Inflammatory macrophage (primary cell): ENCODE measurements at regions not wholly inside any gene's neighbourhood (a gene's known extent, or its start where the extent isn't known, plus 50 kb on each side); places are given as distances from the start of the nearest gene placed in this dataset.
"Not testable (repeated sequence)": the region's sequence is repeated elsewhere in the genome, so short reads cannot be mapped to it uniquely, and the experiment has no call there.

ENCODE experiments used
- DNase-seq, 2 donors: peaks; one replicate each; pipeline ENCODE4 v3.0.0-alpha.2; 2020 to 2022

DNA sequence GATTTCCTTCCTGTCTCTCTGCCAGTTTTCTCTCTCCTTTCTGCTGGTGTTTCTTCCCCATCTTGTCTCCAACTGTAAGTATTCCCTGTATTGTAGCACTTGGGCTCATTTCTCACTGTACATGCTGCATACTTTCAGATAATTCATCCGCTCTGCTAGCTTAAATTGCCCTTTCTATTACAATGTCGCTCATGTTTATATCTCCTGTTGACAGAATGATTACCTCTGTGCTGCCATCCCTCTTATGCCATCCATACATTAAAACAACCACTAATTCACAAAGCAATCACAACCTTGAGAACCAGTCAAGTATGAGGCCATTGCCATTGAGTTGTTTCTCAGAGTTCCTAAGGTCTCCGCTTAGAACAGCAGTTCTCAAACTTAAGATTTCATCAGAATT lies 107.5 kb upstream of the SOX2 start:
- no peak for DNase-seq

- no peak for DNase-seq
Observed at GRCh38 chr3:181596126-181596525, 115.6 kb upstream of the SOX2 start.

DNA sequence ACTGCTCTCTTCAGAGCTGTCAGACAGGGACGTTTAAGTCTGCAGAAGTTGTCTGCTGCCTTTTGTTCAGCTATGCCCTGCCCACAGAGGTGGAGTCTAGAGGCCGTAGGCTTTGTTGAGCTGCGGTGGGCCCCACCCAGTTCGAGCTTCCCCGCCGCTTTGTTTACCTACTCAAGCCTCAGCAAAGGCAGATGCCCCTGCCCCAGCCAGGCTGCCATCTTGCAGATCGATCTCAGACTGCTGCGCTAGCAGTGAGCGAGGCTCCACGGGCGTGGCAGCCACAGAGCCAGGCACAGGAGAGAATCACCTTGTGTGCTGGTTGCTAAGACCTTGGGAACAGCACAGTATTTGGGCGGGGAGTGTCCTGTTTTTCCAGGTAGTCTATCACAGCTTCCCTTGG lies 120.8 kb upstream of the SOX2 start:
- DNase-seq, result not testable (repeated sequence)

DNA sequence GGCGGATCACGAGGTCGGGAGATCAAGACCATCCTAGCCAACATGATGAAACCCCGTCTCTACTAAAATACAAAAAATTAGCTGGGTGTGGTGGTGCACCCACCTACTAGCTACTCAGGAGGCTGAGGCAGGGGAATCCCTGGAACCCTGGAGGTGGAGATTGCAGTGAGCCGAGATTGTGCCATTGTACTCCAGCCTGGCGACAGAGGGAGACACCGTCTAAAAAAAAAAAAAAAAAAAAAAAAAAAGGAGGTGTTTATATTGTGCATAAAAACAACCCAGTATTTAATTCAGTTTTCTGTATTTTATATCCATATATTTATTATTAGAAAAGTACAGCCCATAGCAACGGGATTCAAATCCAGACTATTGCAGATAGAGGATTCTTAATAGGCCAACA lies 129.1 kb upstream of the SOX2 start:
- no peak for DNase-seq

GRCh38 chr3:181581656-181582055 lies 130.1 kb upstream of the SOX2 start:
- DNase-seq, result no peak

DNA sequence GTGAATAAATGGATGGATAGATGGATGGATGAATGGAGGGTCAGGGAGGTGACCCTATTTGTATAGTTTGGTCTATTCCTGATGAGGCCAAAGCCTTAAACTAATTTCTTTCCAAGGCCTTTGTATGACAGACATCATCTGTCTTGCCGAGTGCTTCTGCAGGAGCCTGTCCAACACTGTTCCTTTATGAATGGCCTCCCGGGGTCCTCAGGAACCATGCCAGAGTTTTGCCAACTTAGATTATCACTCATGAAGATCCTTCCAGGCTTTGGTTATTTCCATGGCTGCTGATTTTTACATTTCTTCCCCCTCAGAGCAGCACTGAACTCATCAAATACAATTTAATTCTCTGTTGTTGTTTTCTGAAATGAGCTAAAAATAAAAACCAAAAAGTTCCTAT lies 133.0 kb upstream of the SOX2 start:
- DNase-seq, result no peak

GRCh38 chr3:181572432-181572831 lies 139.3 kb upstream of the SOX2 start:
- no peak for DNase-seq

DNA sequence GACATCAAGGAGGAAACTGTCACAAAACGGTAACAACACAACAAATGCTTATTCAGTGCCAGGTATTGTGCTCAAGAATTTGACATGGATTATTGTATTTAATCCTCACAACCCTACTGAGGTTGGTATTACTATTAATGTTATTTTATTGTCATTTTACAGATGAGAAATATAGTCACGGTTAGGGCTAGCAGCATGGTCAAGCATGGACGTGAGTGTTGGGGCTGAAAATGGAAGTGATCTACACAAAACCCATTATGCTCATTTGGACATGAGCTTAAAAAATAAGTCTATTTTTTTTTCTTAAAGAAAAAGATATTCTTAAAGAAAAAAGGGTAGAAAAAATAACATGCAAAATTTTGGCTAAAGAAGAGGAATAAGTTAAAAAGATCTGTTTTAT lies 141.3 kb upstream of the SOX2 start:
- DNase-seq, result no peak

DNA sequence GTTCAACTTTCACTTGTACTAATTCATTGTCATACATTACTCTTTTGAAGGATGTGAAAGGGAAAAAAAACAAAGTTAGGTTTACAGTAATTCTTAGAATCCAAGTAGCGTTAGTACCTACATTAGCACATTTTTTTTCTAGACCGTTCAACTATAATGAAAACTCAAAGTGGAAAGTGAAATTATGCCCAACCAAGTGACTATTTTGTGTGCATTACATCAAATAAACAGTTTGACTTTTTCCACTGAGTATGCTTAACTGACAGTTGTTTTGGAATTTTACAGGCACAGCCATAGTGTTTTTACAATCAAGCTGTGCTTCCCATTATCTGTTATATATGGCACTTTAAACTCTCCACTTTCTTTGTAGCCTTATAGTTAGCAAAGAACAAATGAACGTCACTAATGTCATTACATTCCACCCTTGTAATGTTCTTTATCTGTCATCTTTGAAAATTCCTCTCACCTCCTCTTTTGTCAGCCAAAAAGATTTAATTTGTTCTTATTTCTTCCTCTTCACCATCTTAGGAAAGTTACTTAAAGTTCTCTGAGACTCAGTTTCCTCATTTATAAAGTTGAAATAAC lies 142.3 kb upstream of the SOX2 start:
- no peak for DNase-seq

- DNase-seq, result no peak
Observed at GRCh38 chr3:181568693-181569092, 143.0 kb upstream of the SOX2 start.

GRCh38 chr3:181568248-181568647 lies 143.5 kb upstream of the SOX2 start:
- no peak for DNase-seq

DNA sequence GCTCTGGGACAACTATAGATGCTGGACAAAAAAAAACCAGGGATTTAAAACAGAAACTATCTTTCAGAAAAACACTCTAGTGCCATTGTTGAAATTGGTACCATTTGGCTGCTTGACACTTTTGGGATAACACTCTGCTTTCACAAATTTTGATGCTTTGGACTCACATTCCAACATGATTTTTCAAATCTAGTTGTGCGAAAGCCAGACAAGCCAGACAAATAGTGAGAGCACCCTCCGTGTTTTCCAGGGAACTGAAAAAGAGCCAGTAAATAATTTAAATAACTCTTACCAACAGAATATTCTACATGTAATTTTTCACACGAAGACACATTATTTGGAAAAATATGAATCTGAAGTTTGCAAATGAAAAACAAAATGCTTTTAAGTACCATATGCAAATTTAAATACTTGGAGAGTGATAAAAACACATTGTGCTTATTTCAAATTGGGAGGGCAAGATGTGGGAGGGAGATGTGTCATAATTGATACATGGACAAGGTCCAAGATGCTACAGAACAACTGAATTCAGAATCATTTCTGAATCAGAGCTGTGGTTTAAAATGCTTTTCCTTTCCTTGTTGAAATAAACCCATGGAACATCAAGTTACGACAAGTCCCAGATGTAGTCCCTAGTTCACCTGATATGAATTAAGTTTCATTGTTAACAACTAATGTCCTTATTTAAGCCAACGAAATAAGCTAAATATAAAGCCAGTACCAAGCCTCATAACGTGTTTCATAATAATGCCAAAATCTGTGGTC lies 144.2 kb upstream of the SOX2 start:
- DNase-seq, result no peak

- no peak for DNase-seq
Observed at GRCh38 chr3:181565416-181565815, 146.3 kb upstream of the SOX2 start.

DNA sequence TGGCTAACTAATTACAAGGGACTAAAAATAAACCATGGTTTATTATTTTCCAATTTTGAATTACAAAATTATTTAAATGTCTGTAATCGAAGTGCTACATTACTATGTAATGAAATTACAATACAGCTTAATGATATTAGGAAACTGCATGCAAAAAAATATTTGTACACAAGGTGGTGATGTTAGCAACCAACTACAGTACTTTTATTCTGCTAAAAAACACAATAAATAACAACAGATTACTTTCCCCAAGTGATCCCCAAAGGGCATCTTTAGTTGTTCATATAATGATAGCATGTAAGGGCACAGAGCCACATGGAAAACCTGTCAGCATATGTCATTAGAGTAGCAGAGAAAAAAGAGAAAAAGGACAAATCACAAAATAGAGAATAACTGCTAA lies 147.5 kb upstream of the SOX2 start:
- DNase-seq, result no peak

DNA sequence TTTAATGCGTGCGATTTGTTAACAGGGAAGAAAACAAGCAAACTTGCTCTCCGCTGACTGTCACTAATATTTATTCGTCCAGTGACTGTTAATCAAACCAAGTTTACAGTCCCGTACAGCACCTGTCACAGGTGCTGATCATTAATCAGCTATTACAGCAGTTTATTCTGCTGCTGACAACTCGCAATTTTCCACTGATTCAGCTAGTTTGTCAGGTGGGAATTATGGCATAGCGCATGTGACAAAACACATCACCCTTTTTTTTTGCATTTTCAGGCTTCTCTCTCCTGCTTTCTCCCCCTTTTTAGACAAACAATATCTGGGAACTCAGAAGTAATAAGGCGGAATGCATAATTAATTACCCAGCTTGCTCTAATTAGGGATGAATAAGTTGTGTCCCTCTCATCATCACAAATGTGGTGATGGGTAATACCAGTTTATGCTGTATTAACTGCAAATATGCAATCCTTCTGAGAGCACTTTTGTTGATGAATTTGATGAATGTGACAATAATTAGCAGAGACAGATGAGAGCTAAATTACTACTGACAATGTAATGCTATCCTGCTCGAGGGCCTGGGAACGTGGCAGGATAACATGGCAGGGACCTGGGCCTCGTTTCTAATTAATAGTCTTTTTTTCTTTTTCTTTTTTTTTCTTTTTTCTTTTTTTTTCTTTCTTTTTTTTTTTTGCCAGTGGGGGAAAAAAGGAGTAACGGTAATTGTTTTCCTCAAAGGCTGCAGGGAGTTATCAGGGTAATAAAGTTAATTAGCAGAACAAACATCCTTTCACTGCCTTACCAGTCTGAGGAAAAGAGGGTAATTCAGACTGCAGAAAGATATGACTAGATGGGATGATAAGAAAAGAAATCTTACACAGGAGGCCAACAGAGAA lies 150.3 kb upstream of the SOX2 start:
- DNase-seq, result no peak

GRCh38 chr3:181558870-181559269 lies 152.9 kb upstream of the SOX2 start:
- no peak for DNase-seq

DNA sequence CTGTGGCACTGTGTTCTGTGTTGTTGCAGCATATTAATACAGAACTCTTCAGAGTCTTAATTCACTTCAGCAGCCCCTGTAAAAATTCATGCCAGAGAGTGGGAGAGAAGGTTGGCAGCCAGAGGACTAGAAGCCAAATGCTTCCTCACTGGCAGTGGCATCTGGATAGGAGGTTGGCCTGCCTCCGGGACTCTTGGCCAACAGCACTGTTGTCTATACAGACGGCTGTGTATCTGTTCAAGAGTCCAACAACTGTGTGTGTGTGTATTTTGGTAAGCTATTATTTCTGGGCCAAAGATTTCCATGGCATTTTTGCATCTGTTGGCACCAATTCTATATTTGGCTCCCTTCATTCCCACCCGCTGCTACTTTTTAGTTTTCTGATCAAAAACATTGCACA lies 156.0 kb upstream of the SOX2 start:
- DNase-seq, result no peak

GRCh38 chr3:181554233-181554765 lies 157.4 kb upstream of the SOX2 start:
- DNase-seq, result no peak

GRCh38 chr3:181549266-181549665 lies 162.5 kb upstream of the SOX2 start:
- no peak for DNase-seq

DNA sequence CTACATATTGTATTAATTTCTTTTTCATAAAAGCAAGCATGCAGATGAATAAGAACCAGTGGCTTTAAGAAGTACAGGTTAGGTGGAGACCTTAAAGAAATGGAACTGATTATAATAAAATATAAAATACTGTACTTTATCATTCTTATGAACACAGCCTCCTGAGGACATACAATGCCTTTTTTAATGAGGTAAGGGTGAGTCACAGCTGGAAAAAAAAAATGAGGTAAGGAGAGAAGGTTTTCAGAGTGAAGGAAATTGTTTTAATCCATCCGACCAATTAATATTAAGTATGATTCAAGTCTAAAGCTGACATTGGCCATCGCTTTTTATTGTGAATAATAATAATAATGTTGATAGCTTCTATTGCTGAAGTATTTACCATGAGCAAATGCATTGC lies 170.3 kb upstream of the SOX2 start:
- no peak for DNase-seq

GRCh38 chr3:181534781-181535221 lies 176.9 kb upstream of the SOX2 start:
- no peak for DNase-seq

DNA sequence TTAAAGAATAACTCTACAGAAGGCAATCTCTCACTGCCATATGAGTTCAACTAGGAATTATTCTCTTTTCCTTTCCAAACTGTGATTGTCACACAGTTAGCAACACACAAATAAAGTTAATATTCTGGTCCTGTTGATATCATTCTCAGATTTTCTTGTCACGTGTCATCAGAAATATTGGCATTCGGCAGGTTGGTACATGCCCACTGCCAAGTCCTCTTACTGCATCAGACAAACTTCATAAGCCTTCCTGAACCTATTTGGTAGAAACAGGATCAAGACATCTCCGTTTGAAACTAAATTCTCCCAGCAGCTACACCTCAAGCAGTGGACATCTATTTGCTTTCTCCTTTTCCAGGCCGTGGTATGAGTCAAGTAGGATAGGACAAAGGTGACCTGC lies 177.9 kb upstream of the SOX2 start:
- DNase-seq, result no peak

- DNase-seq, result no peak
Observed at GRCh38 chr3:181530584-181530983, 181.1 kb upstream of the SOX2 start.
